KMS-11 (cell line): ENCODE measurements at regions not wholly inside any gene's neighbourhood (a gene's known extent, or its start where the extent isn't known, plus 50 kb on each side); places are given as distances from the start of the nearest gene placed in this dataset.

ENCODE experiments used
- H2AFZ ChIP-seq: fragments of 200-600 bp; sonication (generic); 2 replicates; pipeline ENCODE4 v1.6.1; 2016; ENCODE audit warnings: antibody characterized with exemption, mixed run types, low read depth
- H3K27ac ChIP-seq: fragments of 200-600 bp; sonication (generic); 2 replicates; pipeline ENCODE4 v1.6.1; 2016; ENCODE audit warnings: mild to moderate bottlenecking, mixed run types
- H3K27me3 ChIP-seq: fragments of 200-600 bp; sonication (generic); 2 replicates; pipeline ENCODE4 v1.6.1; 2017; ENCODE audit warnings: mild to moderate bottlenecking, low read depth, mixed run types, moderate library complexity; ENCODE audit not compliant: insufficient read depth
- H3K36me3 ChIP-seq: fragments of 200-600 bp; sonication (generic); 2 replicates; pipeline ENCODE4 v1.6.1; 2017; ENCODE audit warnings: mild to moderate bottlenecking, mixed run types; ENCODE audit not compliant: insufficient read depth
- H3K4me1 ChIP-seq: fragments of 200-600 bp; sonication (generic); 2 replicates; pipeline ENCODE4 v1.6.1; 2016; ENCODE audit warnings: mild to moderate bottlenecking, low read depth, mixed run types; ENCODE audit not compliant: poor library complexity, severe bottlenecking
- H3K4me2 ChIP-seq: fragments of 200-600 bp; sonication (generic); 2 replicates; pipeline ENCODE4 v1.7.0; 2016; ENCODE audit warnings: mild to moderate bottlenecking, mixed run types
- H3K4me3 ChIP-seq: fragments of 200-600 bp; sonication (generic); IDR thresholded peaks from 2 replicates; pipeline ENCODE4 v1.6.1; 2017; ENCODE audit warnings: low read depth, low read length, mixed read lengths; ENCODE audit not compliant: insufficient read depth
- H3K79me2 ChIP-seq: fragments of 200-600 bp; sonication (generic); 2 replicates; pipeline ENCODE4 v1.6.1; 2016; ENCODE audit warnings: low read depth, mixed run types; ENCODE audit not compliant: insufficient read depth
- H3K9ac ChIP-seq: fragments of 200-600 bp; sonication (generic); 2 replicates; pipeline ENCODE4 v1.6.1; 2016; ENCODE audit warnings: mild to moderate bottlenecking, mixed run types
- H4K20me1 ChIP-seq: fragments of 200-600 bp; sonication (generic); 2 replicates; pipeline ENCODE4 v1.6.1; 2016; ENCODE audit warnings: mild to moderate bottlenecking, mixed run types; ENCODE audit not compliant: insufficient read depth
- CTCF ChIP-seq: fragments of 200-600 bp; sonication (generic); conservative IDR thresholded peaks from 2 replicates; pipeline ENCODE4 v1.6.1; 2017; ENCODE audit warnings: low read depth, mild to moderate bottlenecking, antibody characterized with exemption, low read length, moderate library complexity, mixed read lengths

- Histone ChIP-seq H3K9ac (no peak overlapping the region), H3K4me1 (no peaks in the 10 kb centered on the region), H3K79me2 (no peaks in the 10 kb centered on the region), H3K36me3 (no peaks in the 10 kb centered on the region), H3K4me2 (no peak overlapping the region), H3K4me3 (no peak overlapping the region), H2AFZ (no peak overlapping the region), H3K27me3 (no peaks in the 10 kb centered on the region), H3K27ac (no peak overlapping the region), H4K20me1 (no peaks in the 10 kb centered on the region)
- no peak for TF ChIP-seq CTCF
Observed at GRCh38 chr15:95226835-95227234, 995.5 kb downstream of the MCTP2 start.

- H3K4me2 ChIP-seq, result no peak overlapping the region
- H3K27me3 ChIP-seq, result no peaks in the 10 kb centered on the region
- H3K36me3 ChIP-seq, result no peaks in the 10 kb centered on the region
- H3K4me1 ChIP-seq, result no peaks in the 10 kb centered on the region
- H3K27ac ChIP-seq, result no peak overlapping the region
- no peak overlapping the region; the same call in 1 of the 2 replicates for H2AFZ ChIP-seq
- no peak overlapping the region for H3K4me3 ChIP-seq
- no peaks in the 10 kb centered on the region for H3K79me2 ChIP-seq
- no peak overlapping the region for H3K9ac ChIP-seq
- no peak for TF ChIP-seq CTCF
- no peaks in the 10 kb centered on the region for H4K20me1 ChIP-seq
Observed at GRCh38 chr15:95227235-95227634, 995.9 kb downstream of the MCTP2 start.

- H3K4me3 ChIP-seq, result no peak overlapping the region
- H3K79me2 ChIP-seq, result no peaks in the 10 kb centered on the region
- TF ChIP-seq CTCF, result no peak
Observed at GRCh38 chr15:95228856-95229555, 997.6 kb downstream of the MCTP2 start.

GRCh38 chr15:95235033-95235432 is 1003.7 kb downstream of the MCTP2 start:
- H3K9ac ChIP-seq, result no peak overlapping the region
- H3K36me3 ChIP-seq, result no peaks in the 10 kb centered on the region
- no peak for TF ChIP-seq CTCF
- H3K4me3 ChIP-seq, result no peak overlapping the region
- no peak overlapping the region for H3K4me2 ChIP-seq
- H2AFZ ChIP-seq, result no peak overlapping the region
- H3K27me3 ChIP-seq, result no peaks in the 10 kb centered on the region
- H3K79me2 ChIP-seq, result no peaks in the 10 kb centered on the region
- H4K20me1 ChIP-seq, result no peaks in the 10 kb centered on the region
- H3K27ac ChIP-seq, result no peak overlapping the region
- H3K4me1 ChIP-seq, result no peaks in the 10 kb centered on the region

More at GRCh38 chr15:95228856-95229555, 997.6 kb downstream of the MCTP2 start:
- no peak overlapping the region for H2AFZ ChIP-seq
- no peak overlapping the region for H3K9ac ChIP-seq
- no peaks in the 10 kb centered on the region for H3K27me3 ChIP-seq
- no peak overlapping the region for H3K4me2 ChIP-seq
- H3K4me1 ChIP-seq, result no peaks in the 10 kb centered on the region
- no peaks in the 10 kb centered on the region for H4K20me1 ChIP-seq
- no peak overlapping the region for H3K27ac ChIP-seq
- no peaks in the 10 kb centered on the region for H3K36me3 ChIP-seq
